ENCODE measurements at regions not wholly inside any gene's neighbourhood (a gene's known extent, or its start where the extent isn't known, plus 50 kb on each side); places are given as distances from the start of the nearest gene placed in this dataset.
"Not testable (repeated sequence)": the region's sequence is repeated elsewhere in the genome, so short reads cannot be mapped to it uniquely, and the experiment has no call there.

- H3K36me3 ChIP-seq (replicated peaks; ENCODE audit: control insufficient read depth, insufficient read depth, low read length): no peaks in the 10 kb centered on the region
- no peaks in the 10 kb centered on the region for H3K27me3 ChIP-seq (ENCODE audit: control insufficient read depth, insufficient read depth, low read length)
- no peak overlapping the region for H3K4me3 ChIP-seq (ENCODE audit: insufficient read depth, low read depth, low read length)
- DNase-seq: no peak
These were observed 347.0 kb downstream of the QKI start for GRCh38 chr6:163761481-163761880.

DNA sequence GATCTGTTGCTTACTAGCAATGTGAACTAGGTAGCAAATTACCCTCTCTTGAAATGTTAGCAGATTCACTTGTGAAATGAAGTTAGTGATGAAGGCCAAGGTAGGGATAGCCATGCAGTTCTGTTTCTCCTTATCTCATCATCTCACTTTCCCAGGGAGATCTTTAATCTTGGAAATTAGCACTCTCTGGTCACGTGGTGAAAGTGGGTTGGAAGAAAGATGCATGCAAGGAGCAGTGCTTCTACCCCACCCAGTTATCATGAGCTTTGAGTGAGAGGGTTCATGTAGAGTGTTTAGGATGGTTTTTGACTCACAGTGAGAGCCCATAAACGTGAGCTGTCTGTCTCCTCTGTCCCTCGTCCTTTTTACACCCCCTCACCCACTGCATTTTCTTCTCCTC, 346.3 kb downstream of the QKI start:
- H3K4me3 ChIP-seq (ENCODE audit: insufficient read depth, low read depth, low read length): no peak overlapping the region
- no peaks in the 10 kb centered on the region for H3K27me3 ChIP-seq (ENCODE audit: control insufficient read depth, insufficient read depth, low read length)
- DNase-seq: no peak
- H3K36me3 ChIP-seq (replicated peaks; ENCODE audit: control insufficient read depth, insufficient read depth, low read length): no peaks in the 10 kb centered on the region

DNA sequence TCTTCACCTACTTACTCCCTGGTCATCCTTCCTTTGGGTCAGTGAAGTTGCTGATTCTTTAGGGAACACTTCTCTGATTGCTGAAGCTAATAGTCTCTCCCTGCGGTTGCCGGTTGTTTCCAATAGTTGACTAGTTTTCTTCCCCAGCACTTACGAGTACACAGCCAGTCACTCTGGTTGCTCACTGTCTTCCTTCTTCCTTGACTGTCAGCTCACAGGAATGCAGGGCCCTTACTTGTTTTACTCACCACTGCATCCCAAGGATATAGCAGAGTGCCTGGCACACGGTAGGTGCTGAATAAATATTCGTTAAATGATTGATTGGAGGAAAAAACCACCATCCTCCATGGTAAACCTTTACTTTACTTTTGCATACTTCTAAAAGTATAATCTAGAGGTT, 345.0 kb downstream of the QKI start:
- no peaks in the 10 kb centered on the region for H3K27me3 ChIP-seq (ENCODE audit: control insufficient read depth, insufficient read depth, low read length)
- no peak overlapping the region for H3K4me3 ChIP-seq (ENCODE audit: insufficient read depth, low read depth, low read length)
- H3K36me3 ChIP-seq (replicated peaks; ENCODE audit: control insufficient read depth, insufficient read depth, low read length): no peaks in the 10 kb centered on the region
- no peak for DNase-seq

DNA sequence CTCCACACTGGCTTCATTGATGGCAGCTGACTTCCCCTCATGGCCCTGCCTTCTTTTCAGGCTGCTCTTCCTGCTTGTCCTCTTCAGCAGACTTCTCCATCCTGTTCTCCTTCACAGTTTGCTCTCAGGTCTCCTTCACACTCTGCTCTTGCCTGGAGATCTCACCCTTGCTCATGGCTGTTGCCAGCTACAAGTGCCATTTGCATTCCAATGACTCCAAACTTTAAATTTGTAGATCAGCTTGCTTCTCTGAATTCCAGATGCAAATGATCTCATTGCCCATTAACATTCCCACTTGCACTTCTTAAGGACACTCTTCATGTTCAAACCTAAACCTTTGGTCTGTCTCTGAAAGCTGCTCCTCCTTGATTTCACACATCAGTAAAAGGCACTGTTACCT, 343.0 kb downstream of the QKI start:
- H3K4me3 ChIP-seq (ENCODE audit: insufficient read depth, low read depth, low read length): no peak overlapping the region
- no peaks in the 10 kb centered on the region for H3K27me3 ChIP-seq (ENCODE audit: control insufficient read depth, insufficient read depth, low read length)
- DNase-seq: no peak
- H3K36me3 ChIP-seq (replicated peaks; ENCODE audit: control insufficient read depth, insufficient read depth, low read length): no peaks in the 10 kb centered on the region

- Histone ChIP-seq H3K27me3 (ENCODE audit: control insufficient read depth, insufficient read depth, low read length) (no peaks in the 10 kb centered on the region), H3K4me3 (ENCODE audit: insufficient read depth, low read depth, low read length) (no peak overlapping the region), H3K36me3 (replicated peaks; ENCODE audit: control insufficient read depth, insufficient read depth, low read length) (no peaks in the 10 kb centered on the region)
- no peak for DNase-seq
These were observed 341.6 kb downstream of the QKI start for GRCh38 chr6:163756079-163756478.

- Histone ChIP-seq H3K4me3 (ENCODE audit: insufficient read depth, low read depth, low read length) (no peak overlapping the region), H3K27me3 (ENCODE audit: control insufficient read depth, insufficient read depth, low read length) (peaks cover 2% of the 10 kb centered on the region; the same call in 1 of the 2 replicates), H3K36me3 (replicated peaks; ENCODE audit: control insufficient read depth, insufficient read depth, low read length) (no peaks in the 10 kb centered on the region)
- DNase-seq: no peak
These were observed 340.3 kb downstream of the QKI start for GRCh38 chr6:163754866-163755265.

- H3K36me3 ChIP-seq (replicated peaks; ENCODE audit: control insufficient read depth, insufficient read depth, low read length): no peaks in the 10 kb centered on the region
- H3K4me3 ChIP-seq (ENCODE audit: insufficient read depth, low read depth, low read length): no peak overlapping the region
- DNase-seq: no peak
- H3K27me3 ChIP-seq (ENCODE audit: control insufficient read depth, insufficient read depth, low read length): peaks cover 2% of the 10 kb centered on the region; the same call in 1 of the 2 replicates
These were observed 338.9 kb downstream of the QKI start for GRCh38 chr6:163753430-163753829.

GRCh38 chr6:163752446-163752845, 337.9 kb downstream of the QKI start:
- no peak for DNase-seq
- no peaks in the 10 kb centered on the region for H3K36me3 ChIP-seq (replicated peaks; ENCODE audit: control insufficient read depth, insufficient read depth, low read length)
- no peak overlapping the region for H3K4me3 ChIP-seq (ENCODE audit: insufficient read depth, low read depth, low read length)
- H3K27me3 ChIP-seq (ENCODE audit: control insufficient read depth, insufficient read depth, low read length): peaks cover 2% of the 10 kb centered on the region; the same call in 1 of the 2 replicates

DNA sequence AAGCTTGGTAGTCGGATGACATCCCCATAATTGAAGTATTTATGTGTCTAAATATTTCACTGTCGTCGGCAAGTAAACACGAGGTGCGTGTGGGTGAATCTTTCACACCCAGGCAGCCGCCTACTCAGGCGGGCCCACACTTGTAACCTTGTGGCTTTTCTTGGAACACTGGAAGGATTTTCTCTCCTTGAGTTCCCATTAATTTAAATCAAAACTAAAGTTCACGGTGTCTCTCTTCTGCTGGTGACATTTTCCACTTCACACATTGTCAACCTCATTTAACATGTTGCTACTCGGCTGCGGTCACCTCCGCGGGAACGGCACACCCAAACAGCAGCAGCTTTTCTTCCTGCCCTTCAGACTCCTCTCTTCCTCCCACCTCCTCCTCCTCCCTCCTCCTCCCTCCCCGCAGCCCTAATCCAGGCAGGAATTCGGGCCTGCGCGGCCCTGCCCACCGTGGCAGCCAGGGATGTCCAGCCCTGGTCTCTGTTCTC, 336.6 kb downstream of the QKI start:
- no peak overlapping the region for H3K4me3 ChIP-seq (ENCODE audit: insufficient read depth, low read depth, low read length)
- H3K36me3 ChIP-seq (replicated peaks; ENCODE audit: control insufficient read depth, insufficient read depth, low read length): no peaks in the 10 kb centered on the region
- DNase-seq: peak; percentile 68
- peaks cover 2% of the 10 kb centered on the region; the same call in 1 of the 2 replicates for H3K27me3 ChIP-seq (ENCODE audit: control insufficient read depth, insufficient read depth, low read length)

DNA sequence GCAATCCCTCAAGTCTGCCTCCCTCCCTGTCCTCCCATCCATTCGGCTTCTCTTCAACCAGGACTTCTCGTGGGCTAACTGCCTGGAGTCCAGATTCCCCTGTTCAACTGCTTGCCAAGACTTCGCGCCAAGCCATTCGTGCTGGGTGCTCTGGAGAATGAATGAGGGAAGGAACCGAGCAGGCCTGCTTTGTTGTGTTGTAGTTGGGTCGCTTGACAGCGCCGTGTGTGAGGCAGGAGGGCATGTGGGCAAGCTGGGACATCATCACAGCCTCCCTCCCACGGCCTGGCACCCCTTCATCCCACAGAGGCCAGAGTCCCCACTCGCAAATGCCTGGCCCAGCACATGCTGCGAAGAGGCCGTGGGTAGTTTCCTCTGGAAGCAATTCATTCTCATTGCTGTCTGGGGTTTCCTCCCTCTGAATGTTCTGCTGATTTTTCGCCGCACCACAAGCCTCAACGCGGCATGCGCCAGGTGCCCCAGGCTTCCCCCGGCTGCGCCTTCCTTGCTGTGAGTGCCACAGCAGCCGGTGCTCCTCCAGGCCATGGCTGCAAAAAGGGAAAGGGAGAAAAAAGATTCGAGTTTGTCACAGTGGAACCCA, 336.0 kb downstream of the QKI start:
- H3K4me3 ChIP-seq (ENCODE audit: insufficient read depth, low read depth, low read length): no peak overlapping the region
- no peaks in the 10 kb centered on the region for H3K36me3 ChIP-seq (replicated peaks; ENCODE audit: control insufficient read depth, insufficient read depth, low read length)
- DNase-seq: no peak
- peaks cover 2% of the 10 kb centered on the region; the same call in 1 of the 2 replicates for H3K27me3 ChIP-seq (ENCODE audit: control insufficient read depth, insufficient read depth, low read length)

GRCh38 chr6:163748886-163749285, 334.4 kb downstream of the QKI start:
- Histone ChIP-seq H3K27me3 (ENCODE audit: control insufficient read depth, insufficient read depth, low read length) (peaks cover 2% of the 10 kb centered on the region; the same call in 1 of the 2 replicates), H3K4me3 (ENCODE audit: insufficient read depth, low read depth, low read length) (no peak overlapping the region), H3K36me3 (replicated peaks; ENCODE audit: control insufficient read depth, insufficient read depth, low read length) (no peaks in the 10 kb centered on the region)
- no peak for DNase-seq

- Histone ChIP-seq H3K27me3 (ENCODE audit: control insufficient read depth, insufficient read depth, low read length) (peaks cover 2% of the 10 kb centered on the region; the same call in 1 of the 2 replicates), H3K4me3 (ENCODE audit: insufficient read depth, low read depth, low read length) (no peak overlapping the region), H3K36me3 (replicated peaks; ENCODE audit: control insufficient read depth, insufficient read depth, low read length) (no peaks in the 10 kb centered on the region)
- DNase-seq: no peak
These were observed 333.5 kb downstream of the QKI start for GRCh38 chr6:163748036-163748435.

DNA sequence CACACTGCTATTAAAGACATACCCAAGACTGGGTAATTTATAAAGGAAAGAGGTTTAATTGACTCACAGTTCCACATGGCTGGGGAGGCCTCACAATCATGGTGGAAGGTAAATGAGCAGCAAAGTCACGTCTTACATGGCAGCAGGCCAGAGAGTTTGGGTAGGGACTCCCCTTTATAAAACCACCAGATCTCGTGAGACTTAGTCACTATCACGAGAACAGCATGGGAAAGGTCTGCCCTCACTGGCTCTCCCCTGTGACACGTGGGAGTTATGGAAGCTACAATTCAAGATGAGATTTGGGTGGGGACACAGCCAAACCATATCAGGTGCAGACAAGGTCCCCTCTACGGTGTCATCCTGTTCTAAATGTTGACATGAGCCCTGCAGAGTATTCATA, 332.5 kb downstream of the QKI start:
- H3K27me3 ChIP-seq (ENCODE audit: control insufficient read depth, insufficient read depth, low read length); H3K36me3 ChIP-seq (replicated peaks; ENCODE audit: control insufficient read depth, insufficient read depth, low read length); DNase-seq; H3K4me3 ChIP-seq (ENCODE audit: insufficient read depth, low read depth, low read length): not testable (repeated sequence)

- Histone ChIP-seq H3K36me3 (replicated peaks; ENCODE audit: control insufficient read depth, insufficient read depth, low read length) (no peaks in the 10 kb centered on the region), H3K27me3 (ENCODE audit: control insufficient read depth, insufficient read depth, low read length) (peaks cover 2% of the 10 kb centered on the region; the same call in 1 of the 2 replicates), H3K4me3 (ENCODE audit: insufficient read depth, low read depth, low read length) (no peak overlapping the region)
- peak; percentile 63 for DNase-seq
These were observed 331.2 kb downstream of the QKI start for GRCh38 chr6:163745536-163746400.
